ENCODE measurements at regions not wholly inside any gene's neighbourhood (a gene's known extent, or its start where the extent isn't known, plus 50 kb on each side); places are given as distances from the start of the nearest gene placed in this dataset.
A peak's percentile ranks its signal among the peaks of the same experiment; 100 is the strongest.

- no peak overlapping the region for H3K4me3 ChIP-seq (replicated peaks in 1 of 2; ENCODE audit: low read depth in 1 of 2, low read length in 2 of 2)
- no peak overlapping the region for H3K4me2 ChIP-seq (ENCODE audit: low read length)
- no peaks in the 10 kb centered on the region for H3K79me2 ChIP-seq (ENCODE audit: insufficient read depth, low read length)
- no peaks in the 10 kb centered on the region for H3K27me3 ChIP-seq (ENCODE audit: insufficient read depth, low read length)
- intact Hi-C loops (cut with micrococcal nuclease) = loop anchor here (10.0 kb wide), 1 partner anchor 167 kb away; the partner anchor contains the start of genes KIF18A and METTL15
- no peaks in the 10 kb centered on the region for H3K36me3 ChIP-seq (ENCODE audit: control insufficient read depth in 1 of 2, insufficient read depth in 2 of 2, low read length in 2 of 2)
- H3K4me1 ChIP-seq (ENCODE audit: control insufficient read depth in 1 of 2, insufficient read depth in 2 of 2, low read length in 2 of 2) = peaks cover 26 to 34% of the 10 kb centered on the region in 2 experiments
- BruUV-seq (replicated peaks) = no TSS peak
- H2AFZ ChIP-seq (ENCODE audit: low read depth, low read length, poor library complexity, severe bottlenecking) = peak overlapping the region; percentile 67
- no peaks in the 10 kb centered on the region for H4K20me1 ChIP-seq (ENCODE audit: insufficient read depth)
- POLR2A ChIA-PET = interaction anchor here (0.5 kb wide), 1 partner anchor 591 kb away, joined by 7 read pairs; no protein-coding TSS in a partner anchor
- no peak overlapping the region for H3K9ac ChIP-seq (ENCODE audit: low read length)
- H3K9me2 ChIP-seq (ENCODE audit: insufficient read depth) = no peaks in the 10 kb centered on the region
- no peak for TF ChIP-seq JUND (IDR thresholded peaks at IDR 0.05)
- no peak for TF ChIP-seq ZFX (IDR thresholded peaks at IDR 0.05)
- no peak for TF ChIP-seq ZNF274 (IDR thresholded peaks at IDR 0.05; ENCODE audit: low read depth, low read length)
- no peak for TF ChIP-seq ELF1 (IDR thresholded peaks at IDR 0.05; ENCODE audit: borderline replicate concordance, low read depth)
- no peak for TF ChIP-seq CTCF (IDR thresholded peaks at IDR 0.05 in 2 of 3, conservative IDR thresholded peaks at IDR 0.05 in 1 of 3; ENCODE audit: borderline replicate concordance in 1 of 3, insufficient read depth in 1 of 3, low read depth in 2 of 3, low read length in 2 of 3)
- TF ChIP-seq, protein P1, sequence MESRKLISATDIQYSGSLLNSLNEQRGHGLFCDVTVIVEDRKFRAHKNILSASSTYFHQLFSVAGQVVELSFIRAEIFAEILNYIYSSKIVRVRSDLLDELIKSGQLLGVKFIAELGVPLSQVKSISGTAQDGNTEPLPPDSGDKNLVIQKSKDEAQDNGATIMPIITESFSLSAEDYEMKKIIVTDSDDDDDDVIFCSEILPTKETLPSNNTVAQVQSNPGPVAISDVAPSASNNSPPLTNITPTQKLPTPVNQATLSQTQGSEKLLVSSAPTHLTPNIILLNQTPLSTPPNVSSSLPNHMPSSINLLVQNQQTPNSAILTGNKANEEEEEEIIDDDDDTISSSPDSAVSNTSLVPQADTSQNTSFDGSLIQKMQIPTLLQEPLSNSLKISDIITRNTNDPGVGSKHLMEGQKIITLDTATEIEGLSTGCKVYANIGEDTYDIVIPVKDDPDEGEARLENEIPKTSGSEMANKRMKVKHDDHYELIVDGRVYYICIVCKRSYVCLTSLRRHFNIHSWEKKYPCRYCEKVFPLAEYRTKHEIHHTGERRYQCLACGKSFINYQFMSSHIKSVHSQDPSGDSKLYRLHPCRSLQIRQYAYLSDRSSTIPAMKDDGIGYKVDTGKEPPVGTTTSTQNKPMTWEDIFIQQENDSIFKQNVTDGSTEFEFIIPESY (IDR thresholded peaks at IDR 0.05; ENCODE audit: extremely low read depth, insufficient replicate concordance, low read length) = no peak
- no peak for TF ChIP-seq SP1 (IDR thresholded peaks at IDR 0.05; ENCODE audit: low read depth)
- TF ChIP-seq POLR2AphosphoS5 (IDR thresholded peaks at IDR 0.05; ENCODE audit: low read depth, low read length) = no peak
- no peak for TF ChIP-seq FOSL1 (IDR thresholded peaks at IDR 0.05; ENCODE audit: low read depth)
- no peak for TF ChIP-seq CEBPB (IDR thresholded peaks at IDR 0.05; ENCODE audit: low read depth)
- TF ChIP-seq, protein P2, sequence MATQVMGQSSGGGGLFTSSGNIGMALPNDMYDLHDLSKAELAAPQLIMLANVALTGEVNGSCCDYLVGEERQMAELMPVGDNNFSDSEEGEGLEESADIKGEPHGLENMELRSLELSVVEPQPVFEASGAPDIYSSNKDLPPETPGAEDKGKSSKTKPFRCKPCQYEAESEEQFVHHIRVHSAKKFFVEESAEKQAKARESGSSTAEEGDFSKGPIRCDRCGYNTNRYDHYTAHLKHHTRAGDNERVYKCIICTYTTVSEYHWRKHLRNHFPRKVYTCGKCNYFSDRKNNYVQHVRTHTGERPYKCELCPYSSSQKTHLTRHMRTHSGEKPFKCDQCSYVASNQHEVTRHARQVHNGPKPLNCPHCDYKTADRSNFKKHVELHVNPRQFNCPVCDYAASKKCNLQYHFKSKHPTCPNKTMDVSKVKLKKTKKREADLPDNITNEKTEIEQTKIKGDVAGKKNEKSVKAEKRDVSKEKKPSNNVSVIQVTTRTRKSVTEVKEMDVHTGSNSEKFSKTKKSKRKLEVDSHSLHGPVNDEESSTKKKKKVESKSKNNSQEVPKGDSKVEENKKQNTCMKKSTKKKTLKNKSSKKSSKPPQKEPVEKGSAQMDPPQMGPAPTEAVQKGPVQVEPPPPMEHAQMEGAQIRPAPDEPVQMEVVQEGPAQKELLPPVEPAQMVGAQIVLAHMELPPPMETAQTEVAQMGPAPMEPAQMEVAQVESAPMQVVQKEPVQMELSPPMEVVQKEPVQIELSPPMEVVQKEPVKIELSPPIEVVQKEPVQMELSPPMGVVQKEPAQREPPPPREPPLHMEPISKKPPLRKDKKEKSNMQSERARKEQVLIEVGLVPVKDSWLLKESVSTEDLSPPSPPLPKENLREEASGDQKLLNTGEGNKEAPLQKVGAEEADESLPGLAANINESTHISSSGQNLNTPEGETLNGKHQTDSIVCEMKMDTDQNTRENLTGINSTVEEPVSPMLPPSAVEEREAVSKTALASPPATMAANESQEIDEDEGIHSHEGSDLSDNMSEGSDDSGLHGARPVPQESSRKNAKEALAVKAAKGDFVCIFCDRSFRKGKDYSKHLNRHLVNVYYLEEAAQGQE (IDR thresholded peaks at IDR 0.05; ENCODE audit: low read depth) = no peak
- TF ChIP-seq CBX3 (IDR thresholded peaks at IDR 0.05; ENCODE audit: low read depth) = no peak
- no peak for TF ChIP-seq EGR1 (IDR thresholded peaks at IDR 0.05; ENCODE audit: low read depth)
- TF ChIP-seq SIN3A (IDR thresholded peaks at IDR 0.05; ENCODE audit: low read depth) = no peak
- TF ChIP-seq RAD21 (IDR thresholded peaks at IDR 0.05; ENCODE audit: low read depth) = no peak
- no peak for TF ChIP-seq EZH2 (IDR thresholded peaks at IDR 0.05)
- no peak for TF ChIP-seq TCF7L2 (IDR thresholded peaks at IDR 0.05; ENCODE audit: borderline replicate concordance, extremely low read depth, insufficient read depth, insufficient read length)
- TF ChIP-seq, protein P3, sequence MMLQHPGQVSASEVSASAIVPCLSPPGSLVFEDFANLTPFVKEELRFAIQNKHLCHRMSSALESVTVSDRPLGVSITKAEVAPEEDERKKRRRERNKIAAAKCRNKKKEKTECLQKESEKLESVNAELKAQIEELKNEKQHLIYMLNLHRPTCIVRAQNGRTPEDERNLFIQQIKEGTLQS (IDR thresholded peaks at IDR 0.05) = no peak
- TF ChIP-seq SRF (IDR thresholded peaks at IDR 0.05; ENCODE audit: low read depth) = no peak
- H3K27ac ChIP-seq (ENCODE audit: low read depth, low read length) = no peak overlapping the region
- ATAC-seq (no peak), DNase-seq (ENCODE audit: low read depth, low spot score) (no peak)
- CTCF ChIA-PET = no interaction called here
- H3K9me3 ChIP-seq (ENCODE audit: control insufficient read depth in 1 of 2, insufficient read depth in 1 of 2, low read depth in 1 of 2, low read length in 2 of 2) = peaks cover 0 to 4% of the 10 kb centered on the region in 2 experiments; a peak in 1 of 4 replicates
- RAD21 ChIA-PET (ENCODE audit: low non-redundant PET in 1 of 2, low total read pairs in 2 of 2, uncharacterized antibody in 2 of 2, unreplicated experiment in 2 of 2) = no interaction called here
Observed at GRCh38 chr11:27938011-27938410, 169.9 kb downstream of the KIF18A start.
